Smooth muscle cell (in vitro differentiated cells): ENCODE measurements at regions not wholly inside any gene's neighbourhood (a gene's known extent, or its start where the extent isn't known, plus 50 kb on each side); places are given as distances from the start of the nearest gene placed in this dataset.

Experiments used
- DNase-seq: peaks from one replicate; lab custom pipeline; 2025; ENCODE audit not compliant: unreplicated experiment; lab: John Stamatoyannopoulos, UW
- H2AFZ ChIP-seq: fragments of 200-600 bp; sonication (generic); 2 replicates; pipeline ENCODE4 v1.6.0; 2016; ENCODE audit warnings: antibody characterized with exemption, low read depth, mild to moderate bottlenecking
- H3F3A ChIP-seq: fragments of 200-600 bp; sonication (generic); 2 replicates; pipeline ENCODE4 v1.6.0; 2017; ENCODE audit warnings: antibody characterized with exemption, low read depth
- H3K27ac ChIP-seq: fragments of 200-600 bp; sonication (generic); 2 replicates; pipeline ENCODE4 v1.5.1; 2016; ENCODE audit warnings: low read depth, mild to moderate bottlenecking
- H3K27me3 ChIP-seq: fragments of 200-600 bp; sonication (generic); 2 replicates; pipeline ENCODE4 v1.6.1; 2016; ENCODE audit warnings: low read depth, mild to moderate bottlenecking
- H3K36me3 ChIP-seq: fragments of 200-600 bp; sonication (generic); 2 replicates; pipeline ENCODE4 v1.5.1; 2016; ENCODE audit warnings: low read depth
- H3K4me1 ChIP-seq: fragments of 200-600 bp; sonication (generic); 2 replicates; pipeline ENCODE4 v1.5.1; 2016; ENCODE audit warnings: low read depth
- H3K4me2 ChIP-seq: fragments of 200-600 bp; sonication (generic); 2 replicates; pipeline ENCODE4 v1.6.0; 2016; ENCODE audit warnings: mild to moderate bottlenecking
- H3K4me3 ChIP-seq: fragments of 200-600 bp; sonication (generic); 2 replicates; pipeline ENCODE4 v1.5.1; 2016; ENCODE audit warnings: mild to moderate bottlenecking
- H3K79me2 ChIP-seq: fragments of 200-600 bp; sonication (generic); 2 replicates; pipeline ENCODE4 v1.6.0; 2016; ENCODE audit warnings: low read depth, mild to moderate bottlenecking
- H3K9ac ChIP-seq: fragments of 200-600 bp; sonication (generic); 2 replicates; pipeline ENCODE4 v1.6.0; 2016; ENCODE audit warnings: low read depth
- H3K9me3 ChIP-seq: fragments of 200-600 bp; sonication (generic); replicated peaks from 2 replicates; pipeline ENCODE4 v1.5.1; 2016; ENCODE audit warnings: low read depth
- H4K20me1 ChIP-seq: fragments of 200-600 bp; sonication (generic); 2 replicates; pipeline ENCODE4 v1.6.0; 2016; ENCODE audit warnings: low read depth
- WGBS: methylation state at CpG from one replicate; pipeline ENCODE4 v1.1.7; 2016; ENCODE audit warnings: low lambda C conversion rate; 5-methylcytosine and 5-hydroxymethylcytosine counted together
- TF ChIP-seq, protein P1 (sequence below): fragments of 200-600 bp; sonication (generic); IDR thresholded peaks from 2 replicates; pipeline ENCODE4 v1.5.1; 2017; ENCODE audit warnings: borderline replicate concordance, mild to moderate bottlenecking, antibody characterized with exemption; ENCODE audit not compliant: insufficient read depth, poor library complexity, severe bottlenecking

DNA sequence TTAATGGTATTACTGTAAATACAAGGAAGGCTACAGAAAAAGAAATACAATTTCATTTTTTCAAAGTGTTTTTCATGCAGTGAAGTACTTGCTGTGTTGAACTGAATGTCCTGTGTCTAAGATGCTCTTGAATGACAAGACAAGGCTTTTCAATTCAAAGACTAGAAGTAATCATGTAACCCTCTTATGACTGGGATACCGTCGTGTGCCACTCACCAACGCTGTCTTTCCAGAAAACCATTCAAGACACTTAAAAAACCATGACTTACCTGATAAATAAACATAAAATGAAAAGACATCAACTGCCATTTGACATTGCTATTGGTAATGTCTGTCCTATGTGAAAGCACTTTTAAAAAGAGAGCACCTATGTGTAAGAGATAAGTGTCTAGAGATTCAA lies 183.1 kb upstream of the DPP10 start:
- Histone ChIP-seq H4K20me1 (no peaks in the 10 kb centered on the region), H3K9ac (no peak overlapping the region), H3K36me3 (no peaks in the 10 kb centered on the region), H3K27ac (no peak overlapping the region), H3K4me1 (no peaks in the 10 kb centered on the region), H3K79me2 (no peaks in the 10 kb centered on the region), H3K9me3 (no peaks in the 10 kb centered on the region), H3F3A (no peaks in the 10 kb centered on the region), H3K4me3 (no peak overlapping the region), H3K4me2 (no peak overlapping the region), H2AFZ (no peak overlapping the region), H3K27me3 (no peaks in the 10 kb centered on the region)
- TF ChIP-seq, protein P1, sequence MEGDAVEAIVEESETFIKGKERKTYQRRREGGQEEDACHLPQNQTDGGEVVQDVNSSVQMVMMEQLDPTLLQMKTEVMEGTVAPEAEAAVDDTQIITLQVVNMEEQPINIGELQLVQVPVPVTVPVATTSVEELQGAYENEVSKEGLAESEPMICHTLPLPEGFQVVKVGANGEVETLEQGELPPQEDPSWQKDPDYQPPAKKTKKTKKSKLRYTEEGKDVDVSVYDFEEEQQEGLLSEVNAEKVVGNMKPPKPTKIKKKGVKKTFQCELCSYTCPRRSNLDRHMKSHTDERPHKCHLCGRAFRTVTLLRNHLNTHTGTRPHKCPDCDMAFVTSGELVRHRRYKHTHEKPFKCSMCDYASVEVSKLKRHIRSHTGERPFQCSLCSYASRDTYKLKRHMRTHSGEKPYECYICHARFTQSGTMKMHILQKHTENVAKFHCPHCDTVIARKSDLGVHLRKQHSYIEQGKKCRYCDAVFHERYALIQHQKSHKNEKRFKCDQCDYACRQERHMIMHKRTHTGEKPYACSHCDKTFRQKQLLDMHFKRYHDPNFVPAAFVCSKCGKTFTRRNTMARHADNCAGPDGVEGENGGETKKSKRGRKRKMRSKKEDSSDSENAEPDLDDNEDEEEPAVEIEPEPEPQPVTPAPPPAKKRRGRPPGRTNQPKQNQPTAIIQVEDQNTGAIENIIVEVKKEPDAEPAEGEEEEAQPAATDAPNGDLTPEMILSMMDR, result no peak
- WGBS, result 95% methylated on average over 3 of the region's 3 CpGs
- no peak for DNase-seq

DNA sequence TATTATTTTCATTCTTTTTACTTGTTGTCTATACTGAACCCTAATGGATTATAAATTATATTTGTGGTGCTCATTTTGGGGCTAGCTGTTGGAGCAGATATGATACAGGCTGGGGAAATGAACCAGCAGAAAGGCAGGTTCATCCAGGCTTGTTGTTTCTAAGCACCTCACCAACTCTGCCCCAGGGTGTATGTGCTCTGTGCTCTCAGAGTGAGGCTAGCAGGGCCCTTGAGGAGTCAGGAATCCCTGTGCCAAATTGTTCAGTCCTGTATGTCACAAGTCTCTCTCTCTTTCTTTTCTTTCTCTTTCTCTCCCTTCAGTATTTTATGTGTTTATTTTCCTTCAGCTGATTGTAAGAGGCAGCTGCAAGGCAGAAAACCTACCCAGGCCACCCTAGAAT lies 181.1 kb upstream of the DPP10 start:
- Histone ChIP-seq H3K27me3 (no peaks in the 10 kb centered on the region), H3K4me2 (no peak overlapping the region), H3K79me2 (no peaks in the 10 kb centered on the region), H3K4me3 (no peak overlapping the region), H3F3A (no peaks in the 10 kb centered on the region), H3K9me3 (no peaks in the 10 kb centered on the region), H3K9ac (no peak overlapping the region), H4K20me1 (no peaks in the 10 kb centered on the region), H2AFZ (no peak overlapping the region), H3K27ac (no peak overlapping the region), H3K36me3 (no peaks in the 10 kb centered on the region), H3K4me1 (no peaks in the 10 kb centered on the region)
- TF ChIP-seq, protein P1, result no peak
- no peak for DNase-seq

DNA sequence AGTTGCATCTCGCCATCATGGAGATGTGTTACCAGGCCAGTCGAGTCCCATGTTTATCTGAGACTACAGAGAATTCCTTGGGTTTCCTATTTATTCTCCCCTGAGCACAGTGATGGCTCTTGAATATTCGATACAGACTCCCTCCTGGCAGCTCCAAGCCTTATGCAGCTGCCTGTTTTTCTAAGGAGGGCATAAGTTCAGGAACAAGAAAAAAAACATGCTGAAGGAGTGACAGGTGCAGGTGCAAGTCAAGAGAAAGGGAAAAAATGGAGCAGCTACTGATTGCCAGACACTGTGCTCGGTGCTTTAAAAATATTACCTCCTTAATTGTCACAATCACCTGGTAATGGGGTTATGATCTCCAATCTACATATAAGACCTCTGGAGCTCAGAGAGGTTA lies 177.2 kb upstream of the DPP10 start:
- Histone ChIP-seq H4K20me1 (no peaks in the 10 kb centered on the region), H3K36me3 (no peaks in the 10 kb centered on the region), H3K79me2 (no peaks in the 10 kb centered on the region), H3F3A (no peaks in the 10 kb centered on the region), H3K9me3 (no peaks in the 10 kb centered on the region), H2AFZ (no peak overlapping the region), H3K27me3 (no peaks in the 10 kb centered on the region), H3K27ac (no peak overlapping the region), H3K4me1 (no peaks in the 10 kb centered on the region), H3K4me2 (no peak overlapping the region), H3K4me3 (no peak overlapping the region), H3K9ac (no peak overlapping the region)
- DNase-seq, result no peak
- WGBS, result 82% methylated on average over 4 of the region's 4 CpGs
- TF ChIP-seq, protein P1, result no peak

DNA sequence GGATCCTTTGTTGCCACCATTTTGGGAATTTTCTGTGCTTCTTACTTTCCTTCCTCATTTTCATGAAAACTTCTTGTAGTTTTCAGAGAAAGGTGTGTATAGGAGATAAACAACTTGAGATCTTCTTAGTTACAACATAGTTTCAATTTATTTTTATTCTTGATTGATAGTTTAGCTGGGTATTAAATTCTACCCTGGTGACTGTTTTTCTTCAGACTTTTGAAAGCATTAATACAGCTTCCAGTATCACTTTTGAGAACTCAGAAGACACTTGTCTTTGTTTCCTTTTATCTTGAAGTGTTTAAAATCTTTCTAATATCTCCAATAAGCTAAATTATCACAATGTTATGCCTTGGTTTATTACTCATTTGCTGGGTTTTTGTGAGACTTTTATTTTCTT lies 167.5 kb upstream of the DPP10 start:
- H2AFZ ChIP-seq, result no peak overlapping the region
- H3K27me3 ChIP-seq, result no peaks in the 10 kb centered on the region
- no peaks in the 10 kb centered on the region for H3K36me3 ChIP-seq
- H3K79me2 ChIP-seq, result no peaks in the 10 kb centered on the region
- H3K27ac ChIP-seq, result no peak overlapping the region
- H3K4me1 ChIP-seq, result no peaks in the 10 kb centered on the region
- TF ChIP-seq, protein P1, result no peak
- no peak for DNase-seq
- no peak overlapping the region for H3K4me3 ChIP-seq
- peaks cover 6% of the 10 kb centered on the region for H3K9me3 ChIP-seq
- no peaks in the 10 kb centered on the region for H4K20me1 ChIP-seq
- H3K4me2 ChIP-seq, result no peak overlapping the region
- no peaks in the 10 kb centered on the region for H3F3A ChIP-seq
- no peak overlapping the region for H3K9ac ChIP-seq
